ENCODE measurements at regions not wholly inside any gene's neighbourhood (a gene's known extent, or its start where the extent isn't known, plus 50 kb on each side); places are given as distances from the start of the nearest gene placed in this dataset.

DNA sequence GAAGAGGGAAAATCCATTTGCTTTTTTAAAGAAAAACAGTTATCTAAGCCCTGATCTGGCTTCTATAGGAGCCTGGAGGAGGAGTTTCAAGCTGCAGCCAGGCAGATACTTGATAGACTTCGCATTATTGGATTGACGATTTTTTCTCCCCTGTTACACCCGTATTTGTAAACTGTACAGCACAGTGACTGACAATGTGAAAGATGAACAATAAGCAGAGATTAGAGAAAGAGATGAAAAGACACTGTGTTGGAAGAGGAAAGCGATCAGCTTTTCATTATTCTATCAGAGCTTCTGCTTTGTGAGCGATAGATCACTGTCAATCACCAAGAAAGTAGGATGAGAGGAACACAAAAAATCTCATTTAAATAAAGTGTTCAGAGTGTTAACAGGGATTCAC, 639.2 kb downstream of the TLL1 start:
- Histone ChIP-seq H3K27ac (no peak overlapping the region), H3K27me3 (no peaks in the 10 kb centered on the region), H3K36me3 (no peaks in the 10 kb centered on the region), H3K4me3 (no peak overlapping the region), H3K9me3 (ENCODE audit: low read depth) (no peaks in the 10 kb centered on the region), H3K4me1 (ENCODE audit: low read depth) (no peaks in the 10 kb centered on the region)
- TF ChIP-seq, protein P1, sequence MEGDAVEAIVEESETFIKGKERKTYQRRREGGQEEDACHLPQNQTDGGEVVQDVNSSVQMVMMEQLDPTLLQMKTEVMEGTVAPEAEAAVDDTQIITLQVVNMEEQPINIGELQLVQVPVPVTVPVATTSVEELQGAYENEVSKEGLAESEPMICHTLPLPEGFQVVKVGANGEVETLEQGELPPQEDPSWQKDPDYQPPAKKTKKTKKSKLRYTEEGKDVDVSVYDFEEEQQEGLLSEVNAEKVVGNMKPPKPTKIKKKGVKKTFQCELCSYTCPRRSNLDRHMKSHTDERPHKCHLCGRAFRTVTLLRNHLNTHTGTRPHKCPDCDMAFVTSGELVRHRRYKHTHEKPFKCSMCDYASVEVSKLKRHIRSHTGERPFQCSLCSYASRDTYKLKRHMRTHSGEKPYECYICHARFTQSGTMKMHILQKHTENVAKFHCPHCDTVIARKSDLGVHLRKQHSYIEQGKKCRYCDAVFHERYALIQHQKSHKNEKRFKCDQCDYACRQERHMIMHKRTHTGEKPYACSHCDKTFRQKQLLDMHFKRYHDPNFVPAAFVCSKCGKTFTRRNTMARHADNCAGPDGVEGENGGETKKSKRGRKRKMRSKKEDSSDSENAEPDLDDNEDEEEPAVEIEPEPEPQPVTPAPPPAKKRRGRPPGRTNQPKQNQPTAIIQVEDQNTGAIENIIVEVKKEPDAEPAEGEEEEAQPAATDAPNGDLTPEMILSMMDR (IDR thresholded peaks at IDR 0.05; ENCODE audit: low read depth, low read length), result no peak
- no peak for DNase-seq (ENCODE audit: low read depth in 1 of 2, low spot score in 1 of 2)

DNA sequence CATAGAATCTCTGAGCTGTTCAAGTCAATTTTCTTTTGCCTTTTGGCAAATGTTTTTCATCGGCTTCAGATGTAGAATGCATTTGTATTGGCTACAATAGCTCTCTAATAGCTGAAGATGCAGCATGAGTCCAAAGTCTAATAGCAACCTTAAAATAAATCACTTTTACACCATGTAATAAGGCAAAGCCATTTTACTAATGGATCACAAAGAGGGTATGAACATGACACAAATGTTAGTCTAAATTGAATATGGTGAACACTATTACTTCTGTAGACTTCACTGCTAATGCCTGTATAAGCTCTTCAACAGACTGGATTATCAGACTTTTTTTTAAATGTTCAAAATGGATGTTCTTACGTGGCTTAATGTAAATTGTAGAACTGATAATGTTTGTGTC, 645.3 kb downstream of the TLL1 start:
- Histone ChIP-seq H3K4me3 (no peak overlapping the region), H3K27me3 (no peaks in the 10 kb centered on the region), H3K4me1 (ENCODE audit: low read depth) (no peaks in the 10 kb centered on the region), H3K27ac (no peak overlapping the region), H3K36me3 (no peaks in the 10 kb centered on the region), H3K9me3 (ENCODE audit: low read depth) (no peaks in the 10 kb centered on the region)
- DNase-seq (ENCODE audit: low read depth in 1 of 2, low spot score in 1 of 2), result no peak
- TF ChIP-seq, protein P1 (IDR thresholded peaks at IDR 0.05; ENCODE audit: low read depth, low read length), result no peak

DNA sequence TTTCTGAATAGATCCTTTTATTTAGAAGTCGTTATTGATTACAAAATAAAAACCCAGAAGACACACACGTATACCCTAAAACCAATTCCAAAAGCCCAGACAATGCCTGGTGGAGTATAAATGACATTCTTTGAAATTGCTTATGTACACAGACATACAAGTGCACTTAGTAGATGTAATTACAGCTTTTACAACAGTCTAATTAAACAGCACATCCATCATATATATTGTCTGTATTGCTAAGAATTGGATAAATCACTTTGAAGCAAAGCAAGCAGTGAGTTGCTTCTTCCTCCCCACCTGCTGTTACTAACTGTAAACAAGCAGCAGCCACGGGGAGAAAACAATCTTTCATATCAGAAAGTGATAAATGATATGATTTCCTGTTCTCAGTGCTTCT, 645.7 kb downstream of the TLL1 start:
- Histone ChIP-seq H3K27ac (no peak overlapping the region), H3K4me1 (ENCODE audit: low read depth) (no peaks in the 10 kb centered on the region), H3K27me3 (no peaks in the 10 kb centered on the region), H3K36me3 (no peaks in the 10 kb centered on the region), H3K4me3 (no peak overlapping the region), H3K9me3 (ENCODE audit: low read depth) (no peaks in the 10 kb centered on the region)
- DNase-seq (ENCODE audit: low read depth in 1 of 2, low spot score in 1 of 2), result no peak
- TF ChIP-seq, protein P1 (IDR thresholded peaks at IDR 0.05; ENCODE audit: low read depth, low read length), result no peak

DNA sequence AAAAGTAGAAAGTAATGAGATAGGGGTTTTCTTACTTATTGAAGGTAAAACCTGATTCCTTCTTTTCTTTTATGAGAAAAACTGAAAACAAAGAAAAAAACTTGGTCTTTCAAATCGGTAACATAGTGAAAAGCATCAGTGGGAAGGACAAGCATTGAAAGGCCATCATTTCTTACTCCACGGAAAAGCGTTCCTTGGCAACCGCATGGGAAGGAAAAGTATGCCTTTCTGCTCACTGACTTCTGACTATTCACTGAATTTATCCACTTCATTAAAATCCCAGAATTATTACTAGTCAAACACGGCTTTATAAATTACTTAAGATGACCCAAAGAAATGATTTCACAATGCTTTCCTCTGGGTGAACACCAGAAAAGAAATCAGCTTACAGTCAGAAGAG, 646.7 kb downstream of the TLL1 start:
- Histone ChIP-seq H3K9me3 (ENCODE audit: low read depth) (no peaks in the 10 kb centered on the region), H3K27me3 (no peaks in the 10 kb centered on the region), H3K36me3 (no peaks in the 10 kb centered on the region), H3K27ac (no peak overlapping the region), H3K4me3 (no peak overlapping the region), H3K4me1 (ENCODE audit: low read depth) (no peaks in the 10 kb centered on the region)
- TF ChIP-seq, protein P1 (IDR thresholded peaks at IDR 0.05; ENCODE audit: low read depth, low read length), result no peak
- no peak for DNase-seq (ENCODE audit: low read depth in 1 of 2, low spot score in 1 of 2)

DNA sequence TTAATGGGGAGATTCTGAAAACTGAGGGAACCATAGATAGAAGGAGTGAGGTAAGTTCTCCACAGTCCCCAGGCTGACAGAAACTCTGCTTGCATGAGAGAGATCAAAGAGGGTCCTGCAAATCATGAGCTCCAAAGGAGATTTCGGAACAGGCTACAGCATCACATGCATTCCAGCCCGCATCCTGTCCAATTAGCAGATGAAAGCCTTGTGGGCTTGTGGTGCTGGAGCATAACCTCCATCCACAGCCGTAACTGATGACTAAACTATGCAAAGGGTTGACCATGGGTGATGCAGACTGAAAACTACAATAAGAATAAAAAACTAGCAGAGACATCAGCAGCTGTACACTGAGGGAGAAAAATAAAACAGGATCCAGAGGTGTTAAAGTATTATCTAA, 654.5 kb downstream of the TLL1 start:
- Histone ChIP-seq H3K27ac (no peak overlapping the region), H3K9me3 (ENCODE audit: low read depth) (no peaks in the 10 kb centered on the region), H3K4me1 (ENCODE audit: low read depth) (no peaks in the 10 kb centered on the region), H3K4me3 (no peak overlapping the region), H3K27me3 (no peaks in the 10 kb centered on the region), H3K36me3 (no peaks in the 10 kb centered on the region)
- peak in 1 of 2 donors; percentile 23 for DNase-seq (ENCODE audit: low read depth in 1 of 2, low spot score in 1 of 2)
- TF ChIP-seq, protein P1 (IDR thresholded peaks at IDR 0.05; ENCODE audit: low read depth, low read length), result no peak

DNA sequence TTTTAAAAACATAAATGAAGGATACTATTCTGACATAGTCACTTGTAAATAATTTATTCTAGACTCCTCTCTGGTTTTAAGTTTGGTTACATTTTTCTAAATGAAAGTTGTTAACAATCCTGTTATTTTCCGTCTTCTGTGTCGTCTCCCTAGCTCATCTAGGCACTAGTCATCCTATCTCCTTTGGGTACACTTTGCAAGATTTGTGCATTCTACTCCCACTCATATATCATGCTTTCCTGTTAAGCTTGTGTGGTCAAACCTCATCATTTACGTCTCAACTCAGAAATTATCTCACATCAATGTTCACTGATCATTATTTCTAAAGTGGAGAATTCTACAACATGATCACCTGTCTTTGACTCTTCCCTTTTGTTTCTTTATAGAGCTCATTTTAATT, 658.7 kb downstream of the TLL1 start:
- no peaks in the 10 kb centered on the region for H3K4me1 ChIP-seq (ENCODE audit: low read depth)
- no peak overlapping the region for H3K4me3 ChIP-seq
- DNase-seq (ENCODE audit: low read depth in 1 of 2, low spot score in 1 of 2), result no peak
- no peaks in the 10 kb centered on the region for H3K27me3 ChIP-seq
- no peaks in the 10 kb centered on the region for H3K36me3 ChIP-seq
- TF ChIP-seq, protein P1 (IDR thresholded peaks at IDR 0.05; ENCODE audit: low read depth, low read length), result no peak
- no peaks in the 10 kb centered on the region for H3K9me3 ChIP-seq (ENCODE audit: low read depth)
- no peak overlapping the region for H3K27ac ChIP-seq

All from cardiac muscle cell (in vitro differentiated cells and primary cell).